ENCODE measurements at regions not wholly inside any gene's neighbourhood (a gene's known extent, or its start where the extent isn't known, plus 50 kb on each side); places are given as distances from the start of the nearest gene placed in this dataset.

GRCh38 chr5:123735384-123735783, 223.4 kb downstream of the CSNK1G3 start:
- Histone ChIP-seq H3K9ac (ENCODE audit: low read depth in 2 of 2, low read length in 2 of 2) (no peak overlapping the region), H3K4me1 (no peaks in the 10 kb centered on the region), H3K27me3 (no peaks in the 10 kb centered on the region), H3K4me3 (no peak overlapping the region), H3K27ac (no peak overlapping the region), H3K36me3 (no peaks in the 10 kb centered on the region), H3K9me3 (no peaks in the 10 kb centered on the region)
- no peak for DNase-seq
- intact Hi-C loops (cut with DNase I), result no loop called here
- TF ChIP-seq, protein P1, sequence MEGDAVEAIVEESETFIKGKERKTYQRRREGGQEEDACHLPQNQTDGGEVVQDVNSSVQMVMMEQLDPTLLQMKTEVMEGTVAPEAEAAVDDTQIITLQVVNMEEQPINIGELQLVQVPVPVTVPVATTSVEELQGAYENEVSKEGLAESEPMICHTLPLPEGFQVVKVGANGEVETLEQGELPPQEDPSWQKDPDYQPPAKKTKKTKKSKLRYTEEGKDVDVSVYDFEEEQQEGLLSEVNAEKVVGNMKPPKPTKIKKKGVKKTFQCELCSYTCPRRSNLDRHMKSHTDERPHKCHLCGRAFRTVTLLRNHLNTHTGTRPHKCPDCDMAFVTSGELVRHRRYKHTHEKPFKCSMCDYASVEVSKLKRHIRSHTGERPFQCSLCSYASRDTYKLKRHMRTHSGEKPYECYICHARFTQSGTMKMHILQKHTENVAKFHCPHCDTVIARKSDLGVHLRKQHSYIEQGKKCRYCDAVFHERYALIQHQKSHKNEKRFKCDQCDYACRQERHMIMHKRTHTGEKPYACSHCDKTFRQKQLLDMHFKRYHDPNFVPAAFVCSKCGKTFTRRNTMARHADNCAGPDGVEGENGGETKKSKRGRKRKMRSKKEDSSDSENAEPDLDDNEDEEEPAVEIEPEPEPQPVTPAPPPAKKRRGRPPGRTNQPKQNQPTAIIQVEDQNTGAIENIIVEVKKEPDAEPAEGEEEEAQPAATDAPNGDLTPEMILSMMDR (IDR thresholded peaks at IDR 0.05), result no peak

DNA sequence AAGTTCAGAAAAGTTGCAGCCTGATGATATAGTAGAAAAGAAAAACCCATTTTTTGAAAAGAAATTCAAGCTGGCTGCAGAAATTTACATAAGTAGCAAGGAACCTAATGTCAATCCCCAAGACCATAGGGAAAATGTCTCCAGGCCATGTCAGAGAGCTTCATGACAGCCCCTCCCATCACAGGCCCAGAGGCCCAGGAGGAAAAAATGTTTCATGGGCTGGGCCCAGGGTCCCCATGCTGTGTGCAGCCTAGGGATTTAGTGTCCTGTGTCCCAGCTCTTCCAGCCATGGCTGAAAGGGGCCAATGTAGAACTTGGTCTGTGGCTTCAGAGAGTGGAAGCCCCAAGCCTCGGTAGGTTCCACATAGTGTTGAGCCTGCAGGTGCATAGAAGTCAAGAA, 220.3 kb downstream of the CSNK1G3 start:
- DNase-seq, result no peak
- H3K4me3 ChIP-seq, result no peak overlapping the region
- no peak overlapping the region for H3K9ac ChIP-seq (ENCODE audit: low read depth in 2 of 2, low read length in 2 of 2)
- H3K4me1 ChIP-seq, result no peaks in the 10 kb centered on the region
- no peaks in the 10 kb centered on the region for H3K27me3 ChIP-seq
- TF ChIP-seq, protein P1 (IDR thresholded peaks at IDR 0.05), result no peak
- no peaks in the 10 kb centered on the region for H3K9me3 ChIP-seq
- no peak overlapping the region for H3K27ac ChIP-seq
- H3K36me3 ChIP-seq, result no peaks in the 10 kb centered on the region
- intact Hi-C loops (cut with DNase I), result no loop called here

DNA sequence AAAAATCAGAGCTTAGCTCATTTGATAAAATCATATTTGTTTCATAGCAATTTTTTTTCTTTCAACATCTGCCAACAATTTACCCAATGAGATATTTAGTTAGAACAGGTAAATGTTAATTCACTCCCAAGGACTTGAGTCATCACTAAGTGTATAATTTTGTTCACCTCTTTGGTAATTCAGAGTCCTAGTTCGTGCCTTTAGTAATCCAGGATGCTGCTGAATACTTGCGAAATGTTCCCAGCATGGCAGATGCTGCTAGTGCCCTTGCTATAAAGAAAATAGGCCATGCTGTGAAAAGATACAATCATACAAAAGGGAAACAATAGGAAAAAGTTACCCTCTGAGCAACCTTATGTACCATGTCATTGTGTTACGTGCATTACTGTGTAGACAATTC, 210.5 kb downstream of the CSNK1G3 start:
- intact Hi-C loops (cut with DNase I), result no loop called here
- TF ChIP-seq, protein P1 (IDR thresholded peaks at IDR 0.05), result no peak
- Histone ChIP-seq H3K36me3 (no peaks in the 10 kb centered on the region), H3K9me3 (no peaks in the 10 kb centered on the region), H3K27me3 (no peaks in the 10 kb centered on the region), H3K9ac (ENCODE audit: low read depth in 2 of 2, low read length in 2 of 2) (no peak overlapping the region), H3K4me1 (no peaks in the 10 kb centered on the region), H3K4me3 (no peak overlapping the region), H3K27ac (no peak overlapping the region)
- DNase-seq, result no peak

DNA sequence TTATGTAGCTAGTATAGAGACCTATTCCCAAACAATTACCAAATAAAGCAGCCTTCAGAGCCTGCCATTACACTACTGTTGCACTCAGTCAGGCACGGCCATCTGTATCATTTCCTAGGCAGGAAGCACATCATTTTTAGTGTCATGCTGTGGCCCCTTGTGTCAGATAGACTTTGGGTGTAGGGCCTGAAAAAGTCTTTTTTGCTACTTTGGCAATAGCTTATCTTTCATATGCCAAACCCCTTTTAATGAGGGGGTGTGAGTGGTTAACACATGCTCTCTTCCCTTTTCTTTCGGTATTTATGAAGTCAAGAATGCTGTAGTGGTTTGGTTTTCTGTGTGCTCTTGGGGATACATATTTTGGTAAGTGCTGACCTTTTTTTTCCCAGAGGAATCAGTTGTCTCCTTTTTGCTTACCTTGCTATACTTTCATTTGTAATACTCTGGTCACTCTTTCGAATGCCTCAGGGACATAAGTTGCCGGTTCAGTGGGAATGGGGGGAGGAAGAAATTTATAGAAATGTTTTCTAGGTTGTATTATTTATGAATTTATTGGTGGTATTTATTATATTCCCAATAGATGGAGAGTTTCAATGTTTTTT, 209.8 kb downstream of the CSNK1G3 start:
- H3K36me3 ChIP-seq, result no peaks in the 10 kb centered on the region
- no peaks in the 10 kb centered on the region for H3K9me3 ChIP-seq
- intact Hi-C loops (cut with DNase I), result no loop called here
- no peak overlapping the region for H3K9ac ChIP-seq (ENCODE audit: low read depth in 2 of 2, low read length in 2 of 2)
- TF ChIP-seq, protein P1 (IDR thresholded peaks at IDR 0.05), result no peak
- no peaks in the 10 kb centered on the region for H3K27me3 ChIP-seq
- H3K4me3 ChIP-seq, result no peak overlapping the region
- H3K4me1 ChIP-seq, result no peaks in the 10 kb centered on the region
- no peak for DNase-seq
- no peak overlapping the region for H3K27ac ChIP-seq

- DNase-seq, result no peak
- H3K9ac ChIP-seq (ENCODE audit: low read depth in 2 of 2, low read length in 2 of 2), result no peak overlapping the region
- intact Hi-C loops (cut with DNase I), result no loop called here
- H3K36me3 ChIP-seq, result no peaks in the 10 kb centered on the region
- no peaks in the 10 kb centered on the region for H3K4me1 ChIP-seq
- H3K9me3 ChIP-seq, result no peaks in the 10 kb centered on the region
- TF ChIP-seq, protein P1 (IDR thresholded peaks at IDR 0.05), result no peak
- no peaks in the 10 kb centered on the region for H3K27me3 ChIP-seq
- H3K4me3 ChIP-seq, result no peak overlapping the region
- no peak overlapping the region for H3K27ac ChIP-seq
Observed at GRCh38 chr5:123720955-123721354, 209.0 kb downstream of the CSNK1G3 start.

Data from colonic mucosa (tissue), 4 donors.